ENCODE measurements at regions not wholly inside any gene's neighbourhood (a gene's known extent, or its start where the extent isn't known, plus 50 kb on each side); places are given as distances from the start of the nearest gene placed in this dataset.

GRCh38 chr4:119695216-119695615 is 66.6 kb upstream of the PDE5A start:
- Histone ChIP-seq H3K79me2 (ENCODE audit: insufficient read depth, low read depth, low read length) (no peaks in the 10 kb centered on the region), H3K36me3 (ENCODE audit: insufficient read depth, low read length) (no peaks in the 10 kb centered on the region), H3K4me1 (ENCODE audit: insufficient read depth, low read length, poor library complexity, severe bottlenecking) (no peaks in the 10 kb centered on the region), H3K9me3 (ENCODE audit: low read length) (0 out of 2 replicates have a peak, but pooled peaks cover 5% of the 10 kb centered on the region), H3K4me3 (ENCODE audit: low read depth, low read length, poor library complexity, severe bottlenecking) (no peak overlapping the region), H3K9me2 (ENCODE audit: insufficient read depth, low read length) (no peaks in the 10 kb centered on the region), H2AFZ (ENCODE audit: low read length) (no peak overlapping the region), H3K27ac (ENCODE audit: low read depth, low read length, poor library complexity, severe bottlenecking) (no peak overlapping the region), H4K20me1 (ENCODE audit: insufficient read depth, low read length) (no peaks in the 10 kb centered on the region), H3K4me2 (ENCODE audit: low read length) (no peak overlapping the region)
- BruUV-seq (replicated peaks), result no TSS peak
- ChIA-PET CTCF (ENCODE audit: unreplicated experiment) (no interaction called here), POLR2A (no interaction called here)
- intact Hi-C loops (cut with micrococcal nuclease; ENCODE audit: unreplicated experiment), result no loop called here
- TF ChIP-seq CTCF (conservative IDR thresholded peaks at IDR 0.05; ENCODE audit: low read length) (no peak), EZH2phosphoT487 (IDR thresholded peaks at IDR 0.05; ENCODE audit: borderline replicate concordance, low read depth, low read length) (no peak)
- DNase-seq (ENCODE audit: low spot score), result no peak

DNA sequence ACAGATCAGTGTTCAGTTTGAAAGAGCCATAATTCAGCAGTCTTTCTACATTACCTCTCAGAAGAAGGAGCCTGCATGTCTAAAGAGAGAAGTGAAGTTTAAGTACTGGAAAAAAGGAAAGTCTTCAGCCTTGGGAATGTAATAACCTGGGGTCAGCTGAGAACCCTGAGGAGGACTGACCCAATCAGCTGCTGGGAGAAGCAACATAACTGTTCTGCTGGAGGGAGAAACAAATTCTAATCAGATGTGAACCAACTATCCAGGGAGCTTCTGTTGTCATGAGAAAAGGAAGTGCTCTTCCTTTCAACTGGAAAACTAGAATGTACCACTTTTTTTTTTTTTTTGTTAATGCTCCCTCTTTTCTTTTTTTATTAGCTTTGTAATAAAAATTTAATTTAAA is 64.5 kb upstream of the PDE5A start:
- TF ChIP-seq EZH2phosphoT487 (IDR thresholded peaks at IDR 0.05; ENCODE audit: borderline replicate concordance, low read depth, low read length) (no peak), CTCF (conservative IDR thresholded peaks at IDR 0.05; ENCODE audit: low read length) (no peak)
- no peaks in the 10 kb centered on the region for H4K20me1 ChIP-seq (ENCODE audit: insufficient read depth, low read length)
- no peak for DNase-seq (ENCODE audit: low spot score)
- POLR2A ChIA-PET, result interaction anchor here (0.6 to 1.3 kb wide), 4 partner anchors 13 to 218 kb away, joined by 3 to 4 read pairs (median 3); no protein-coding TSS in a partner anchor
- H3K4me1 ChIP-seq (ENCODE audit: insufficient read depth, low read length, poor library complexity, severe bottlenecking), result no peaks in the 10 kb centered on the region
- no peaks in the 10 kb centered on the region for H3K79me2 ChIP-seq (ENCODE audit: insufficient read depth, low read depth, low read length)
- 0 out of 2 replicates have a peak, but pooled peaks cover 5% of the 10 kb centered on the region for H3K9me3 ChIP-seq (ENCODE audit: low read length)
- no TSS peak for BruUV-seq (replicated peaks)
- no peak overlapping the region for H2AFZ ChIP-seq (ENCODE audit: low read length)
- no peak overlapping the region for H3K27ac ChIP-seq (ENCODE audit: low read depth, low read length, poor library complexity, severe bottlenecking)
- intact Hi-C loops (cut with micrococcal nuclease; ENCODE audit: unreplicated experiment), result no loop called here
- CTCF ChIA-PET (ENCODE audit: unreplicated experiment), result no interaction called here
- H3K4me3 ChIP-seq (ENCODE audit: low read depth, low read length, poor library complexity, severe bottlenecking), result no peak overlapping the region
- no peak overlapping the region for H3K4me2 ChIP-seq (ENCODE audit: low read length)
- H3K9me2 ChIP-seq (ENCODE audit: insufficient read depth, low read length), result no peaks in the 10 kb centered on the region
- H3K36me3 ChIP-seq (ENCODE audit: insufficient read depth, low read length), result no peaks in the 10 kb centered on the region

DNA sequence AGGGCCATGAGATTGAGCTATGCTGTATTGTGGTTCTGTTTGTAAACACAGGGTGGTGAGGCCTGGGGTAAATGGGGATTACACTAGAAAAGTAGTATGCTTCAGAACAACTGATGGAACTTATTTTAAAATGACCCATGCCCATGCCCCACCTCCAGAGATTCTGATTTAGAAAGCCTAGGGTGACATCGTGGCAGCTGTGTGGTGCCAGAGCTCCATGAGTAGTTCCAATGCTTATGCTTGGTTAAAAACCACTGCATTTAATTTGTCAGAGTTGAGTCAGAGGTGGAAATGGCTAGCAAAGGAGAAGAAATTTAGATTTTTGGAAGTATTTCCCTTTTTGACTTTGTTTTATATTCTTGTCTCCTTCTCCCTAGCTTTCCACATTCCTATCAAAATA is 63.4 kb upstream of the PDE5A start:
- TF ChIP-seq CTCF (conservative IDR thresholded peaks at IDR 0.05; ENCODE audit: low read length), result no peak
- TF ChIP-seq EZH2phosphoT487 (IDR thresholded peaks at IDR 0.05; ENCODE audit: borderline replicate concordance, low read depth, low read length), result no peak
- CTCF ChIA-PET (ENCODE audit: unreplicated experiment), result no interaction called here
- intact Hi-C loops (cut with micrococcal nuclease; ENCODE audit: unreplicated experiment), result no loop called here
- Histone ChIP-seq H2AFZ (ENCODE audit: low read length) (no peak overlapping the region), H3K9me2 (ENCODE audit: insufficient read depth, low read length) (no peaks in the 10 kb centered on the region), H3K36me3 (ENCODE audit: insufficient read depth, low read length) (no peaks in the 10 kb centered on the region), H3K9me3 (ENCODE audit: low read length) (0 out of 2 replicates have a peak, but pooled peaks cover 5% of the 10 kb centered on the region), H3K4me1 (ENCODE audit: insufficient read depth, low read length, poor library complexity, severe bottlenecking) (no peaks in the 10 kb centered on the region), H3K4me3 (ENCODE audit: low read depth, low read length, poor library complexity, severe bottlenecking) (no peak overlapping the region), H3K79me2 (ENCODE audit: insufficient read depth, low read depth, low read length) (no peaks in the 10 kb centered on the region), H3K4me2 (ENCODE audit: low read length) (no peak overlapping the region), H4K20me1 (ENCODE audit: insufficient read depth, low read length) (no peaks in the 10 kb centered on the region), H3K27ac (ENCODE audit: low read depth, low read length, poor library complexity, severe bottlenecking) (no peak overlapping the region)
- POLR2A ChIA-PET, result interaction anchor here (0.8 to 1.4 kb wide), 5 partner anchors 14 to 272 kb away, joined by 3 to 4 read pairs (median 3); no protein-coding TSS in a partner anchor
- DNase-seq (ENCODE audit: low spot score), result no peak
- BruUV-seq (replicated peaks), result no TSS peak

Measured in OCI-LY7 (cell line).